ENCODE measurements at regions not wholly inside any gene's neighbourhood (a gene's known extent, or its start where the extent isn't known, plus 50 kb on each side); places are given as distances from the start of the nearest gene placed in this dataset.

GRCh38 chr4:140268186-140268841 is 105.1 kb upstream of the SCOC start:
- no peak for TF ChIP-seq CTCF (IDR thresholded peaks at IDR 0.05)
- TF ChIP-seq EP300 (IDR thresholded peaks at IDR 0.05), result no peak
- TF ChIP-seq POLR2A (IDR thresholded peaks at IDR 0.05), result no peak
- TF ChIP-seq POLR2AphosphoS5 (IDR thresholded peaks at IDR 0.05), result no peak
